GM21526 (cell line): ENCODE measurements at regions not wholly inside any gene's neighbourhood (a gene's known extent, or its start where the extent isn't known, plus 50 kb on each side); places are given as distances from the start of the nearest gene placed in this dataset.

Experiments
- ATAC-seq: cut with Tn5 transposase; IDR thresholded peaks from one replicate; pipeline ENCODE4 v1.9.1; 2021; ENCODE audit warnings: moderate library complexity; ENCODE audit not compliant: unreplicated experiment, low FRiP score

DNA sequence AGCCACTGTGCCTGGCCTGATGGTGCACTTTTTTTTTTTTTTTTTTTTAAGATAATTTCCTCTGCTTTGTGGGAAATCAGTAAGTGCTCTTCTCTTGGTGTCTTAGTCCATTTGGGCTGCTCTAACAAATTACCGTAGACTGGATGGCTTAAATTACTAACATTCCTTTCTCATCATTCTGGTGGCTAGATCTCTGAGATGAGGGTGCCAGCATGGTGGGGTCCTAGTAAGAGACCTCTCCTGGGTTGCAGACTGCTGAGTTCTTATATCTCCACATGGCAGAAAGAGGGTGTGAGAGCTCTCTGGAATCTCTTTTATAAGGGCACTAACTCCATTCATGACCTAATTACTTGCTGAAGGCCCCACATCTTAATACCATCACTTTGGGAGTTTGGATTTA, 133.9 kb upstream of the ANKRD55 start:
- no peak for ATAC-seq

GRCh38 chr5:56361398-56361797, 128.3 kb upstream of the ANKRD55 start:
- ATAC-seq: no peak

DNA sequence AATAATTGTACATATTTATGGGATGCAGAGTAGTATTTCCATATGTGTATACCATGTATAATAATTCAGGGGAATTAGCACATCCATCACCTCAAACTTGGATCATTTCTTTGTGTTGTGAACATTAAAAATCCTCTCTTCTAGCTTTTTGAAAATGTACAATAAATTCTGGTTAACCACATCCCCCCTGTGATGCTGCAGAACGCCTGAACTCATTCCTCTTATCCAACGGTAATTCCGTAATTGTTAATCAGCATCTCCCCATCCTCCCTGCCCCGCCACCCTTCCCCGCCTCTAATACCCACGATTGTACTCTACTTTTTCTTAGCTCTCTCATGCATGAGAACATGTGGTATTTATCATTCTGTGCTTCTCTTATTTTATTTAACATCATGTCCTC, 127.7 kb upstream of the ANKRD55 start:
- ATAC-seq: no peak

GRCh38 chr5:56359809-56360685, 126.9 kb upstream of the ANKRD55 start:
- ATAC-seq: no peak

GRCh38 chr5:56358703-56359681, 125.9 kb upstream of the ANKRD55 start:
- no peak for ATAC-seq

DNA sequence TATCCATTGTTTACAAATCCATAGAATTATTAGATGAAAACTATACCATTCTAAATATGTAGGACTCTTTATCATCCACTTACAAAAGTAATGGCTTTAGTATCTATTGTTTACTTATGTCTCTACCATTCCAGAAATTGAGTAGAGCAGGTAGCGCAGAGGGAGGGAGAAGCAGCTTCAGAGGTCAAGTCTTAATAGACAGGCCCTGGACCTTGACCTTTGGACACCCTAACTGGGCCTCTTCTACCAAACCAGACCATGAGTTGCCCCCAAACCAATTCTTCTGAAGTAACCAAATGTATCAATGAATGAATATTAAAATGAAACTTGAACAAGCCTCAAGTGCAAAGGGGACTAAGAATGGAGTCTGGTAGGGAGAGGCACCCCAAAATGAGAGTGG, 124.9 kb upstream of the ANKRD55 start:
- ATAC-seq: no peak

DNA sequence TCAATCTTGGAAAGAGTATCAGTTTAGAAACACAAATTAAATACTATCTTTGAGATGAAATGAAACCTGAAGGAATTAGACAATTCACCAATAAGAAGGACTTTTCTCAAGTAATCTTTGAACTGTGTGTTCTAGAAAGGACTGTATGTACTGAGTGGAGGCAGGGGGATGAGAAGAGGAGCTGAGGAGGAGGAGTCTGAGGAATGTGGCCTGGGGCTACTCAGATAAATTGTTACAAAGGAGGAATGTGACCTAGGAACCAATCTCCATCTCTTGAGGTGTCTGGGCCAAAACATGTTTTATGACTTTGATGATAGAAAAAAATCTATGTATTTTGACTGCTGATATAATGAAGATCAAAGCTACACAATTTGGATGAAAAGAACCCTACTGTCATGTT, 124.3 kb upstream of the ANKRD55 start:
- ATAC-seq: no peak

GRCh38 chr5:56356836-56357160, 123.7 kb upstream of the ANKRD55 start:
- ATAC-seq: no peak

DNA sequence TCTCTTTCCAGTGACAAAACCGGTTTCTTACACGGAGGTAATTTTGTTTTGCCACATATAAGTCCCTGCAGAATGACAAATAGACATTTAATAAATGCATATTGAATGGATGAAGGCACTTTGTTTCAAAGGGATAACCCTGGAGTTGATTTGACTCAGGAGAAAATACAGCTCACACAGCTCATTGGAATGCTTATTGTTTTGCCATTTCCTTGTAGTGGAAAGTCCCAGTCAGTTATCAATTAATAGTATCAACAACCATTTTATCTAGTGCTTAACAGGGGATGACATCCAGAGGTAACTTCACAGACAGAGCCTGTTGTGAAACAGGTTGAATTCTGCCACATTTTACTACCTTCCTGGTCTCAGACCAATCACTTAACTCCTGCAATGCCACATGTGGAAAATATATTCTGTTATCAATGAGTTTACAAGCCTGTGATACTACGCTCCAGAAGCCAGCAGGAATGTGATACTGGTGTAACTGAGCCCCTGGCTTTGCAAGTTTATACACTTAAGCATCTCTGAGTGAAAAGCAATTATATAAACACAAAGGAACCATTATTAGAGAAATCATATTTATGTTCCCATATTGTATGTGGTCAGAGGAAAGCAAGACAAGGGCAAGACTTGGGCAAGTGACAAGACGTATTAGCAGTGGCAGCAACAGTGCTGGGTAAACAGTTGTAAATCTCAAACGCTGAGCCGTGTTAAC, 123.1 kb upstream of the ANKRD55 start:
- ATAC-seq: no peak

- no peak for ATAC-seq
Observed at GRCh38 chr5:56354836-56355235, 121.7 kb upstream of the ANKRD55 start.

GRCh38 chr5:56352808-56353590, 119.9 kb upstream of the ANKRD55 start:
- no peak for ATAC-seq

DNA sequence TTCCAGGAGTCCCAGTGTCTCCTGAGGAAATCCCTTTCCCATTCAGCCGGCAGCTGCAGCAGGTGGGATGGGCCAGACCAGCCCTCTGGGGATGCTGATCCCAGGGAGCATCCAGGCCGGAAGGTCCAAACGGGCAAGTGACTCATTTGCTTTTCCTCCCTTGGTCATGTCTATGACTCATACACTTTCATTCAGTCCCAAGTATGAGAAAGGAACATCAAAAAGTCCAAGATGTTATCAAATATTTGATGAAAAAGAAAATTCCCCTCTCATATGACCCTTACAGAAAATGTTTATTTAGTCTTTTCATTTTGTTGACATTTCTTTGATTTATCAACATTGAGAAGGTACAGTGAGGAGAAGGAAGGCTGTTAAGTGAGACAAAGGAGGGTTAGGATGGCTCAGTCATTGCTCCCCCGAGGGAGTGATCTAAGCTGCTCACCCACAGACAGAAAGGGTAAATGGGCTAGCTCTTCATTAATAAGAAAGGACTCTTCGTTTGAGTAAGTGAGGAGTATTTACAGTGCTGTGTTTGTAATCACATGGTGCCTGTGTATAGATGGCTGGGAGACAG, 117.6 kb upstream of the ANKRD55 start:
- ATAC-seq: no peak

DNA sequence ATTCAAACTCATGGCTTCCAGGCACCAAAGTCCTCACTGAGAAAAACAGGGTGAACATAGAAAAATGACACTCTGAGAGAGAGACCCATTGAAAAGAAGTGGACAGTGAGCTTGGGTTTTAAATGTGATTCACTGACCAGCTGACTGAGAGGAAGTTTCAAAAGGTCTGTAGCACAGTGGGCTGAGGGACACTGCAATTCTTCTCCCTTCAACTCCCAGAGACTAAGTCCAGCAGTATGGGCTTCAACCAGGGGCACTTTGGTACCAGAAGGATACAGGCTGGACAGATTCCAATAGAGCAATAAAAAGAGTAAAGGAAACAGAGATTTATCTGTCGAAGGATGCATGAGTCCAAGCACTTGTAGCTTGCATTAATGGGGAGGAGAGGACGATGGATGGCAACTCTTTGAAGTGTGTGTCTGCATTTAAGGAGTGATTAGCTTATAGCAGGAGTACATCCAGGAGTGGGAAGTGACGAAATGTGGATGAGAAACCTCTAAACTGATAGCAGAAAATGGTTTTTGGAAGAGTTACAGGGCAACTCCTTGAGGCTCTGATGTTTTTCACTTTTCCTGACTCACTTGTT, 117.0 kb upstream of the ANKRD55 start:
- no peak for ATAC-seq

- ATAC-seq: no peak
Observed at GRCh38 chr5:56349461-56349860, 116.3 kb upstream of the ANKRD55 start.

GRCh38 chr5:56346741-56347535, 113.8 kb upstream of the ANKRD55 start:
- ATAC-seq: no peak

- ATAC-seq: no peak
Observed at GRCh38 chr5:56346044-56346710, 113.0 kb upstream of the ANKRD55 start.

DNA sequence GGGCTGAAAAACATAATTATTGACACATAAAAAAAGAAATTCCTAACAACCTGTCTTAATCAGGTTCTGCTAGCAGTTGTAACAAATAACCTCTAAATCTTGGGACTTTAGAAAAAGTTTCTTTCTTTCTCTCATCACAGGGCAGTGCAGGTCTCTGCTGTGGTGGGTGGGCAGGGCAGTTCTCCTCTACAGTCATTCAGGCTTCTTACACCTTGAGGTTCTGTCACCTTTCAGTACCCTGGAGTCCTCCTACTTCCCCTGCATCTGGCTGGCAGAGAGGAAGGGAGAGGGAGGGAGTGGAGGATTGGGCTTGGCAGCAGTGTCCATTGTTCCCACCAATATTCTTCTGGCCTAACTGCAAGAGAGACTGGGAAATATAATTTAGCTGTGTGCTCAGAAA, 112.2 kb upstream of the ANKRD55 start:
- ATAC-seq: no peak

GRCh38 chr5:56344594-56344993, 111.5 kb upstream of the ANKRD55 start:
- ATAC-seq: no peak
